Endothelial cell of umbilical vein (primary cell): ENCODE measurements at regions not wholly inside any gene's neighbourhood (a gene's known extent, or its start where the extent isn't known, plus 50 kb on each side); places are given as distances from the start of the nearest gene placed in this dataset.

Experiments
- CTCF ChIP-seq, 2 donors: IDR thresholded peaks; 1 replicate in 1 of 2; 2 replicates in 1 of 2; pipeline ENCODE4 v1.5.1; 2011; ENCODE audit warnings: low read length in 2 of 2, mild to moderate bottlenecking in 2 of 2, moderate library complexity in 2 of 2, control low read depth in 1 of 2, inconsistent platforms in 1 of 2, low read depth in 1 of 2; ENCODE audit not compliant: insufficient read depth in 1 of 2; ENCODE audit errors: extremely low read depth in 1 of 2
- POLR2A ChIP-seq: IDR thresholded peaks from 2 replicates; pipeline ENCODE4 v1.6.1; 2012; ENCODE audit warnings: low read depth, mild to moderate bottlenecking, control low read depth, low read length

GRCh38 chr7:153422291-153423209 lies 629.6 kb upstream of the DPP6 start:
- TF ChIP-seq POLR2A, result no peak
- TF ChIP-seq CTCF (IDR thresholded peaks at IDR 0.05; ENCODE audit: extremely low read depth in 1 of 2, insufficient read depth in 1 of 2, low read depth in 1 of 2, low read length in 2 of 2), result no peak
